SU-DHL-6 (cell line): ENCODE measurements at regions not wholly inside any gene's neighbourhood (a gene's known extent, or its start where the extent isn't known, plus 50 kb on each side); places are given as distances from the start of the nearest gene placed in this dataset.

Source experiments
- EZH2phosphoT487 ChIP-seq: fragments of 200-600 bp; sonication (generic), shearing (Covaris generic); conservative IDR thresholded peaks from 2 replicates; pipeline ENCODE4 v1.6.1; 2018; ENCODE audit warnings: mild to moderate bottlenecking, antibody characterized with exemption, low read length, moderate library complexity, mixed read lengths
- TF ChIP-seq, protein P1 (sequence below): fragments of 200-600 bp; sonication (generic); IDR thresholded peaks from one replicate; pipeline ENCODE4 v1.5.1; 2017; ENCODE audit warnings: antibody characterized with exemption, mild to moderate bottlenecking, low read length, moderate library complexity; ENCODE audit not compliant: insufficient read depth, poor library complexity, severe bottlenecking

DNA sequence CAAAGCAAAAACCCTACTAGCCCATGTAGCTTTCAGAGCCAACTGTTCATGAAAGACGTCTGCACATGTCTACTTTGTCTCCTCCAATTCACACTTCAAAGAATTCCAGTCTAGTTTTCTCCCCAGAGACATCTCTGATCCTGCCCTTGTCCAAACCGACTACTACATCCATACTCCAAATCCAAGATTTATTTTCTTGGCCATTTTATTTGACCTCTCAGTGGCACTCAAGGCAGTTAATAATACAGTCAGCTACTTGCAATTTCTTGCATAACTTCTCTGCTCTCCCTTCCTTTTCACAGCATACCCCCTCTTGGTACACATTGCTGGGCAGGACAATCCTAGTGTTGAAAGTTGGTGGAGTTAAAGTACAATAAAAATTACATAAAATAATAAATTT lies 170.9 kb upstream of the INHBA start:
- TF ChIP-seq, protein P1, sequence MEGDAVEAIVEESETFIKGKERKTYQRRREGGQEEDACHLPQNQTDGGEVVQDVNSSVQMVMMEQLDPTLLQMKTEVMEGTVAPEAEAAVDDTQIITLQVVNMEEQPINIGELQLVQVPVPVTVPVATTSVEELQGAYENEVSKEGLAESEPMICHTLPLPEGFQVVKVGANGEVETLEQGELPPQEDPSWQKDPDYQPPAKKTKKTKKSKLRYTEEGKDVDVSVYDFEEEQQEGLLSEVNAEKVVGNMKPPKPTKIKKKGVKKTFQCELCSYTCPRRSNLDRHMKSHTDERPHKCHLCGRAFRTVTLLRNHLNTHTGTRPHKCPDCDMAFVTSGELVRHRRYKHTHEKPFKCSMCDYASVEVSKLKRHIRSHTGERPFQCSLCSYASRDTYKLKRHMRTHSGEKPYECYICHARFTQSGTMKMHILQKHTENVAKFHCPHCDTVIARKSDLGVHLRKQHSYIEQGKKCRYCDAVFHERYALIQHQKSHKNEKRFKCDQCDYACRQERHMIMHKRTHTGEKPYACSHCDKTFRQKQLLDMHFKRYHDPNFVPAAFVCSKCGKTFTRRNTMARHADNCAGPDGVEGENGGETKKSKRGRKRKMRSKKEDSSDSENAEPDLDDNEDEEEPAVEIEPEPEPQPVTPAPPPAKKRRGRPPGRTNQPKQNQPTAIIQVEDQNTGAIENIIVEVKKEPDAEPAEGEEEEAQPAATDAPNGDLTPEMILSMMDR: no peak
- TF ChIP-seq EZH2phosphoT487: no peak
